Osteoblast (primary cell): ENCODE measurements at regions not wholly inside any gene's neighbourhood (a gene's known extent, or its start where the extent isn't known, plus 50 kb on each side); places are given as distances from the start of the nearest gene placed in this dataset.

Source experiments
- DNase-seq: peaks from one replicate; pipeline ENCODE4 v3.0.0; 2011; ENCODE audit warnings: low spot score, mixed read lengths; ENCODE audit not compliant: insufficient read length; ENCODE audit errors: missing footprints
- H2AFZ ChIP-seq: 2 replicates; pipeline ENCODE4 v1.6.0; 2011; ENCODE audit warnings: mild to moderate bottlenecking, low read length
- H3K27ac ChIP-seq: 2 replicates; pipeline ENCODE4 v1.5.1; 2011; ENCODE audit warnings: mild to moderate bottlenecking, low read depth, low read length, moderate library complexity
- H3K27me3 ChIP-seq: 2 replicates; pipeline ENCODE4 v1.6.0; 2012; ENCODE audit warnings: mild to moderate bottlenecking, control low read depth, inconsistent platforms, low read length, moderate library complexity; ENCODE audit not compliant: insufficient read depth
- H3K36me3 ChIP-seq: 2 replicates; pipeline ENCODE4 v1.5.1; 2011; ENCODE audit warnings: mild to moderate bottlenecking, low read length, control low read depth, moderate library complexity; ENCODE audit not compliant: insufficient read depth
- H3K4me1 ChIP-seq: 2 replicates; pipeline ENCODE4 v1.5.1; 2011; ENCODE audit warnings: mild to moderate bottlenecking, low read length, control low read depth, moderate library complexity; ENCODE audit not compliant: insufficient read depth
- H3K4me2 ChIP-seq: 2 replicates; pipeline ENCODE4 v1.6.0; 2011; ENCODE audit warnings: mild to moderate bottlenecking, low read length; ENCODE audit not compliant: insufficient read depth
- H3K4me3 ChIP-seq: fragments of 200-600 bp; sonication (generic); 3 replicates; pipeline ENCODE4 v1.5.1; 2012; ENCODE audit warnings: mild to moderate bottlenecking, low read length, inconsistent platforms; ENCODE audit not compliant: insufficient read depth
- H3K79me2 ChIP-seq: 2 replicates; pipeline ENCODE4 v1.6.0; 2012; ENCODE audit warnings: mild to moderate bottlenecking, low read length, control low read depth, inconsistent platforms; ENCODE audit not compliant: insufficient read depth
- H3K9me3 ChIP-seq: 2 replicates; pipeline ENCODE4 v1.5.1; 2011; ENCODE audit warnings: low read depth, low read length, control low read depth
- H4K20me1 ChIP-seq: 2 replicates; pipeline ENCODE4 v1.6.0; 2012; ENCODE audit warnings: mild to moderate bottlenecking, low read length, control low read depth; ENCODE audit not compliant: insufficient read depth
- CTCF ChIP-seq: IDR thresholded peaks from 2 replicates; pipeline ENCODE4 v1.5.1; 2011; ENCODE audit warnings: mild to moderate bottlenecking, low read depth, low read length, moderate library complexity; ENCODE audit errors: extremely low read depth

- TF ChIP-seq CTCF: no peak
- Histone ChIP-seq H3K36me3 (no peaks in the 10 kb centered on the region), H4K20me1 (no peaks in the 10 kb centered on the region), H3K27ac (no peak overlapping the region), H3K4me1 (no peaks in the 10 kb centered on the region), H3K27me3 (no peaks in the 10 kb centered on the region), H3K9me3 (no peaks in the 10 kb centered on the region), H3K4me3 (no peak overlapping the region), H3K79me2 (no peaks in the 10 kb centered on the region), H2AFZ (no peak overlapping the region), H3K4me2 (no peak overlapping the region)
- DNase-seq: no peak
Observed at GRCh38 chr15:35757765-35758164, 211.8 kb upstream of the DPH6 start.

- H3K36me3 ChIP-seq: no peaks in the 10 kb centered on the region
- no peak for DNase-seq
- no peaks in the 10 kb centered on the region for H3K79me2 ChIP-seq
- H3K27me3 ChIP-seq: no peaks in the 10 kb centered on the region
- no peak overlapping the region for H3K27ac ChIP-seq
- H3K4me3 ChIP-seq: no peak overlapping the region
- H3K4me2 ChIP-seq: no peak overlapping the region
- H2AFZ ChIP-seq: no peak overlapping the region
- H4K20me1 ChIP-seq: no peaks in the 10 kb centered on the region
- no peaks in the 10 kb centered on the region for H3K4me1 ChIP-seq
- no peak for TF ChIP-seq CTCF
- H3K9me3 ChIP-seq: no peaks in the 10 kb centered on the region
Observed at GRCh38 chr15:35764661-35765519, 218.9 kb upstream of the DPH6 start.

GRCh38 chr15:35768949-35769348, 223.0 kb upstream of the DPH6 start:
- Histone ChIP-seq H3K9me3 (no peaks in the 10 kb centered on the region), H3K4me1 (no peaks in the 10 kb centered on the region), H3K4me3 (no peak overlapping the region), H4K20me1 (no peaks in the 10 kb centered on the region), H3K27ac (no peak overlapping the region), H3K36me3 (no peaks in the 10 kb centered on the region), H3K4me2 (no peak overlapping the region), H2AFZ (no peak overlapping the region), H3K27me3 (no peaks in the 10 kb centered on the region), H3K79me2 (no peaks in the 10 kb centered on the region)
- TF ChIP-seq CTCF: no peak
- no peak for DNase-seq

- Histone ChIP-seq H3K4me2 (no peak overlapping the region), H4K20me1 (no peaks in the 10 kb centered on the region), H3K9me3 (no peaks in the 10 kb centered on the region), H3K4me3 (no peak overlapping the region), H3K36me3 (no peaks in the 10 kb centered on the region), H3K4me1 (no peaks in the 10 kb centered on the region), H3K27me3 (no peaks in the 10 kb centered on the region), H3K79me2 (no peaks in the 10 kb centered on the region), H3K27ac (no peak overlapping the region), H2AFZ (no peak overlapping the region)
- TF ChIP-seq CTCF: no peak
- DNase-seq: no peak
Observed at GRCh38 chr15:35769656-35770055, 223.7 kb upstream of the DPH6 start.
